HG02610 (cell line): ENCODE measurements at regions not wholly inside any gene's neighbourhood (a gene's known extent, or its start where the extent isn't known, plus 50 kb on each side); places are given as distances from the start of the nearest gene placed in this dataset.
"Not testable (repeated sequence)": the region's sequence is repeated elsewhere in the genome, so short reads cannot be mapped to it uniquely, and the experiment has no call there.

ENCODE experiments used
- ATAC-seq: cut with Tn5 transposase; IDR thresholded peaks from one replicate; pipeline ENCODE4 v1.9.1; 2021; ENCODE audit warnings: mild to moderate bottlenecking, moderate library complexity; ENCODE audit not compliant: unreplicated experiment

GRCh38 chr4:42282081-42282901 lies 115.0 kb upstream of the SHISA3 start:
- peak; percentile 65 for ATAC-seq

GRCh38 chr4:42284030-42284429 lies 113.3 kb upstream of the SHISA3 start:
- ATAC-seq = no peak

- ATAC-seq = not testable (repeated sequence)
Observed at GRCh38 chr4:42288876-42289275, 108.4 kb upstream of the SHISA3 start.

GRCh38 chr4:42292192-42292591 lies 105.1 kb upstream of the SHISA3 start:
- not testable (repeated sequence) for ATAC-seq

GRCh38 chr4:42293967-42294813 lies 103.1 kb upstream of the SHISA3 start:
- ATAC-seq = no peak

GRCh38 chr4:42296196-42296595 lies 101.1 kb upstream of the SHISA3 start:
- ATAC-seq = peak; percentile 74

- ATAC-seq = no peak
Observed at GRCh38 chr4:42302348-42302747, 94.9 kb upstream of the SHISA3 start.

GRCh38 chr4:42306221-42307109 lies 90.8 kb upstream of the SHISA3 start:
- peak; percentile 46 for ATAC-seq

- ATAC-seq = no peak
Observed at GRCh38 chr4:42308247-42308646, 89.0 kb upstream of the SHISA3 start.

GRCh38 chr4:42309361-42310260 lies 87.7 kb upstream of the SHISA3 start:
- ATAC-seq = no peak

- ATAC-seq = no peak
Observed at GRCh38 chr4:42310358-42310757, 86.9 kb upstream of the SHISA3 start.

- no peak for ATAC-seq
Observed at GRCh38 chr4:42310806-42311205, 86.5 kb upstream of the SHISA3 start.

GRCh38 chr4:42311591-42311990 lies 85.7 kb upstream of the SHISA3 start:
- ATAC-seq = no peak

GRCh38 chr4:42313420-42313819 lies 83.9 kb upstream of the SHISA3 start:
- ATAC-seq = not testable (repeated sequence)

- no peak for ATAC-seq
Observed at GRCh38 chr4:42313872-42314271, 83.4 kb upstream of the SHISA3 start.

- ATAC-seq = no peak
Observed at GRCh38 chr4:42315231-42315630, 82.1 kb upstream of the SHISA3 start.

GRCh38 chr4:42320822-42321388 lies 76.4 kb upstream of the SHISA3 start:
- ATAC-seq = no peak

- no peak for ATAC-seq
Observed at GRCh38 chr4:42326040-42326439, 71.2 kb upstream of the SHISA3 start.

- ATAC-seq = no peak
Observed at GRCh38 chr4:42326524-42326923, 70.8 kb upstream of the SHISA3 start.

- no peak for ATAC-seq
Observed at GRCh38 chr4:42327323-42327722, 70.0 kb upstream of the SHISA3 start.
